Smooth muscle cell (in vitro differentiated cells): ENCODE measurements at regions not wholly inside any gene's neighbourhood (a gene's known extent, or its start where the extent isn't known, plus 50 kb on each side); places are given as distances from the start of the nearest gene placed in this dataset.

Experiments used
- DNase-seq: peaks from one replicate; lab custom pipeline; 2025; ENCODE audit not compliant: unreplicated experiment; lab: John Stamatoyannopoulos, UW
- H2AFZ ChIP-seq: fragments of 200-600 bp; sonication (generic); 2 replicates; pipeline ENCODE4 v1.6.0; 2016; ENCODE audit warnings: antibody characterized with exemption, low read depth, mild to moderate bottlenecking
- H3F3A ChIP-seq: fragments of 200-600 bp; sonication (generic); 2 replicates; pipeline ENCODE4 v1.6.0; 2017; ENCODE audit warnings: antibody characterized with exemption, low read depth
- H3K27ac ChIP-seq: fragments of 200-600 bp; sonication (generic); 2 replicates; pipeline ENCODE4 v1.5.1; 2016; ENCODE audit warnings: low read depth, mild to moderate bottlenecking
- H3K27me3 ChIP-seq: fragments of 200-600 bp; sonication (generic); 2 replicates; pipeline ENCODE4 v1.6.1; 2016; ENCODE audit warnings: low read depth, mild to moderate bottlenecking
- H3K36me3 ChIP-seq: fragments of 200-600 bp; sonication (generic); 2 replicates; pipeline ENCODE4 v1.5.1; 2016; ENCODE audit warnings: low read depth
- H3K4me1 ChIP-seq: fragments of 200-600 bp; sonication (generic); 2 replicates; pipeline ENCODE4 v1.5.1; 2016; ENCODE audit warnings: low read depth
- H3K4me2 ChIP-seq: fragments of 200-600 bp; sonication (generic); 2 replicates; pipeline ENCODE4 v1.6.0; 2016; ENCODE audit warnings: mild to moderate bottlenecking
- H3K4me3 ChIP-seq: fragments of 200-600 bp; sonication (generic); 2 replicates; pipeline ENCODE4 v1.5.1; 2016; ENCODE audit warnings: mild to moderate bottlenecking
- H3K79me2 ChIP-seq: fragments of 200-600 bp; sonication (generic); 2 replicates; pipeline ENCODE4 v1.6.0; 2016; ENCODE audit warnings: low read depth, mild to moderate bottlenecking
- H3K9ac ChIP-seq: fragments of 200-600 bp; sonication (generic); 2 replicates; pipeline ENCODE4 v1.6.0; 2016; ENCODE audit warnings: low read depth
- H3K9me3 ChIP-seq: fragments of 200-600 bp; sonication (generic); replicated peaks from 2 replicates; pipeline ENCODE4 v1.5.1; 2016; ENCODE audit warnings: low read depth
- H4K20me1 ChIP-seq: fragments of 200-600 bp; sonication (generic); 2 replicates; pipeline ENCODE4 v1.6.0; 2016; ENCODE audit warnings: low read depth
- CTCF ChIP-seq: fragments of 200-600 bp; sonication (generic); IDR thresholded peaks from 2 replicates; pipeline ENCODE4 v1.5.1; 2017; ENCODE audit warnings: borderline replicate concordance, mild to moderate bottlenecking, antibody characterized with exemption; ENCODE audit not compliant: insufficient read depth, poor library complexity, severe bottlenecking
- WGBS: methylation state at CpG from one replicate; pipeline ENCODE4 v1.1.7; 2016; ENCODE audit warnings: low lambda C conversion rate; 5-methylcytosine and 5-hydroxymethylcytosine counted together

GRCh38 chr14:61139006-61139599, 142.0 kb downstream of the TMEM30B start:
- no peaks in the 10 kb centered on the region for H4K20me1 ChIP-seq
- DNase-seq = no peak
- H3K4me1 ChIP-seq = no peaks in the 10 kb centered on the region
- no peak overlapping the region for H2AFZ ChIP-seq
- no peaks in the 10 kb centered on the region for H3K79me2 ChIP-seq
- 94% methylated on average over 2 of the region's 2 CpGs for WGBS
- TF ChIP-seq CTCF = no peak
- H3K36me3 ChIP-seq = no peaks in the 10 kb centered on the region
- H3K27ac ChIP-seq = no peak overlapping the region
- no peak overlapping the region for H3K4me2 ChIP-seq
- H3K9ac ChIP-seq = no peak overlapping the region
- H3F3A ChIP-seq = no peaks in the 10 kb centered on the region
- no peaks in the 10 kb centered on the region for H3K27me3 ChIP-seq
- no peak overlapping the region for H3K4me3 ChIP-seq
- H3K9me3 ChIP-seq = peaks cover 3% of the 10 kb centered on the region

- Histone ChIP-seq H3K9me3 (no peaks in the 10 kb centered on the region), H3K36me3 (no peaks in the 10 kb centered on the region), H3K27me3 (no peaks in the 10 kb centered on the region), H2AFZ (no peak overlapping the region), H3K79me2 (no peaks in the 10 kb centered on the region), H3K4me2 (no peak overlapping the region), H3K4me1 (no peaks in the 10 kb centered on the region), H3K4me3 (no peak overlapping the region), H3K9ac (no peak overlapping the region), H3K27ac (no peak overlapping the region), H4K20me1 (no peaks in the 10 kb centered on the region), H3F3A (no peaks in the 10 kb centered on the region)
- 74% methylated on average over 6 of the region's 6 CpGs for WGBS
- TF ChIP-seq CTCF = no peak
- DNase-seq = no peak
These were observed 148.2 kb downstream of the TMEM30B start for GRCh38 chr14:61132894-61133293.

GRCh38 chr14:61132336-61132735, 148.8 kb downstream of the TMEM30B start:
- no peak for DNase-seq
- H3K79me2 ChIP-seq = no peaks in the 10 kb centered on the region
- WGBS = 58% methylated on average over 3 of the region's 3 CpGs

More at GRCh38 chr14:61132336-61132735, 148.8 kb downstream of the TMEM30B start:
- Histone ChIP-seq H2AFZ (no peak overlapping the region), H3K36me3 (no peaks in the 10 kb centered on the region), H3K9me3 (no peaks in the 10 kb centered on the region), H3K27me3 (no peaks in the 10 kb centered on the region), H4K20me1 (no peaks in the 10 kb centered on the region), H3K27ac (no peak overlapping the region), H3K9ac (no peak overlapping the region), H3K4me2 (no peak overlapping the region), H3F3A (no peaks in the 10 kb centered on the region), H3K4me3 (no peak overlapping the region), H3K4me1 (no peaks in the 10 kb centered on the region)
- no peak for TF ChIP-seq CTCF
